GM12878 (cell line): ENCODE measurements at regions not wholly inside any gene's neighbourhood (a gene's known extent, or its start where the extent isn't known, plus 50 kb on each side); places are given as distances from the start of the nearest gene placed in this dataset.

Experiments used
- ATAC-seq: fragments of 200-7000 bp; cut with Tn5 transposase; 3 replicates; pipeline ENCODE4 v1.9.1; 2020; ENCODE audit warnings: mild to moderate bottlenecking, moderate library complexity
- BruUV-seq: library from RNA; stranded (reverse); fragments of 400-500 nt; replicated peaks from 2 replicates; lab custom pipeline; 2021; lab: Mats Ljungman, UMichigan
- CTCF ChIA-PET: fragments of 300-600 bp; sonication (Branson Sonifier 250); formaldehyde crosslinking; extraction: SDS; loops from one replicate; lab custom pipeline; 2021; ENCODE audit warnings: inconsistent platforms; lab: Yijun Ruan, JAX
- POLR2A ChIA-PET: fragments of 350-600 bp; formaldehyde crosslinking; extraction: SDS; loops from one replicate; lab custom pipeline; 2021; ENCODE audit warnings: inconsistent platforms; lab: Charles Lee
- RAD21 ChIA-PET: fragments of 300-600 bp; sonication (Branson Sonifier 250); formaldehyde crosslinking; loops from one replicate; lab custom pipeline; 2023; ENCODE audit warnings: antibody characterized with exemption; ENCODE audit not compliant: unreplicated experiment; lab: Charles Lee
- SMC1A ChIA-PET: fragments of 300-600 bp; sonication (Branson Sonifier 250); formaldehyde crosslinking; loops from one replicate; lab custom pipeline; 2023; ENCODE audit not compliant: unreplicated experiment, uncharacterized antibody; lab: Charles Lee
- DNase-seq: peaks from one replicate; pipeline ENCODE4 v3.0.0-alpha.2; 2011; ENCODE audit warnings: low read depth, low spot score
- FAIRE-seq: peaks from 3 replicates; lab custom pipeline; 2011; peaks lifted over from hg19 to GRCh38; lab: Jason Lieb, UNC
- H2AFZ ChIP-seq: 2 replicates; pipeline ENCODE4 v1.6.0; 2011; ENCODE audit warnings: low read depth, low read length, control low read depth; ENCODE audit not compliant: control insufficient read depth
- H3K27ac ChIP-seq: 2 replicates; pipeline ENCODE4 v1.5.1; 2011; ENCODE audit warnings: control low read depth; ENCODE audit not compliant: control insufficient read depth, insufficient read depth
- H3K27me3 ChIP-seq, 2 experiments: replicated peaks in 1 of 2; 2 replicates each; pipeline versions ENCODE4 v1.6.0 to v1.6.1; 2011; ENCODE audit warnings: low read length in 1 of 2; ENCODE audit not compliant: control insufficient read depth in 2 of 2, insufficient read depth in 2 of 2
- H3K36me3 ChIP-seq, 2 experiments: 2 replicates each; pipeline ENCODE4 v1.5.1; 2011; ENCODE audit warnings: low read length in 1 of 2; ENCODE audit not compliant: control insufficient read depth in 2 of 2, insufficient read depth in 2 of 2
- H3K4me1 ChIP-seq: 2 replicates; pipeline ENCODE4 v1.6.1; 2011; ENCODE audit warnings: mild to moderate bottlenecking, low read length, moderate library complexity, mixed read lengths; ENCODE audit not compliant: control insufficient read depth, insufficient read depth
- H3K4me2 ChIP-seq: 2 replicates; pipeline ENCODE4 v1.6.0; 2011; ENCODE audit warnings: control low read depth; ENCODE audit not compliant: control insufficient read depth, insufficient read depth
- H3K4me3 ChIP-seq: fragments of 200-600 bp; sonication (generic); 2 replicates; pipeline ENCODE4 v1.5.1; 2016
- H3K79me2 ChIP-seq: 2 replicates; pipeline ENCODE4 v1.6.0; 2011; ENCODE audit warnings: low read length; ENCODE audit not compliant: control insufficient read depth, insufficient read depth
- H3K9ac ChIP-seq: 2 replicates; pipeline ENCODE4 v1.8.0; 2011; ENCODE audit warnings: low read length, control low read depth, mixed read lengths; ENCODE audit not compliant: control insufficient read depth, insufficient read depth
- H3K9me3 ChIP-seq: replicated peaks from 3 replicates; pipeline ENCODE4 v1.5.1; 2011; ENCODE audit warnings: mild to moderate bottlenecking, low read length; ENCODE audit not compliant: control insufficient read depth, insufficient read depth
- H4K20me1 ChIP-seq: 2 replicates; pipeline ENCODE4 v1.6.0; 2011; ENCODE audit not compliant: control insufficient read depth, insufficient read depth
- PAX5 ChIP-seq: IDR thresholded peaks from 2 replicates; pipeline ENCODE4 v1.6.1; 2011; ENCODE audit warnings: low read depth, low read length, borderline replicate concordance
- PAX8 ChIP-seq: fragments of 450-650 bp; IDR thresholded peaks from 2 replicates; pipeline ENCODE4 v1.6.1; 2017; ENCODE audit warnings: mild to moderate bottlenecking, moderate library complexity
- TCF12 ChIP-seq: IDR thresholded peaks from 2 replicates; pipeline ENCODE4 v1.6.1; 2011; ENCODE audit warnings: low read depth, mild to moderate bottlenecking, low read length
- in situ Hi-C: fragments of 300-500 bp; cut with MboI; formaldehyde crosslinking; loops from 9 replicates; pipeline ENCODE4 v1.14.3; 2018; ENCODE audit warnings: mixed read lengths
- intact Hi-C: fragments of 100-400 bp; cut with micrococcal nuclease; formaldehyde crosslinking; loops from one replicate; pipeline ENCODE4 v1.14.2; 2022; ENCODE audit not compliant: unreplicated experiment
- TF ChIP-seq, protein P1 (sequence below): IDR thresholded peaks from 2 replicates; pipeline ENCODE4 v1.6.1; 2011; ENCODE audit warnings: borderline replicate concordance, low read depth, mild to moderate bottlenecking, moderate library complexity, low read length; ENCODE audit not compliant: insufficient read depth, poor library complexity, severe bottlenecking
- TF ChIP-seq, protein P2 (sequence below): fragments of 450-650 bp; IDR thresholded peaks from 2 replicates; pipeline ENCODE4 v1.6.1; 2018; ENCODE audit warnings: borderline replicate concordance, mild to moderate bottlenecking; ENCODE audit not compliant: partially characterized antibody
- TF ChIP-seq, protein P3 (sequence below): fragments of 450-650 bp; IDR thresholded peaks from 2 replicates; pipeline ENCODE4 v1.6.1; 2017; ENCODE audit warnings: borderline replicate concordance

DNA sequence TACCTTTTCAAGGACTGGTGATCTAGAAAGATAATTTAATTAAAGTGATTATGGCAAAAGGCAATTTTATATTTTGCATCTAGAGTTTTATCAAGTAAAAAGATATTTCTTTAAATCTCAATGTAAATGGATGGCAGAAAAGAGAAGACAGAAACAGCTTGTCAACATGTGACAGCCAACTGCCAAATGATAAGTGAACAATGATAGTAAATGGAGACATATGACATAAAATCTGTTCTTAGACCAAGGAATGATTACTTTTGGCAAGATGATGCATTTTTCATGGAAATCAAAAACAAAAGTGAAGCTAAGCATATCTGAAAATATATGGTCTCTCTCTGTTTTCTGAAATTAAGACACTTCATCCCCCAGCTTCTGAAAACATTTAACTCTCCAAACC, 1730.7 kb upstream of the FLRT2 start:
- H3K9ac ChIP-seq: no peak overlapping the region
- H3K27me3 ChIP-seq: no peaks in the 10 kb centered on the region
- no peak overlapping the region for H3K4me2 ChIP-seq
- DNase-seq: no peak
- H2AFZ ChIP-seq: no peak overlapping the region
- SMC1A ChIA-PET: interaction anchor here (1.0 to 1.5 kb wide), 4 partner anchors 11 to 58 kb away, joined by 3 to 4 read pairs (median 3); no protein-coding TSS in a partner anchor
- TF ChIP-seq TCF12 (no peak), PAX8 (no peak), PAX5 (no peak)
- TF ChIP-seq, protein P1, sequence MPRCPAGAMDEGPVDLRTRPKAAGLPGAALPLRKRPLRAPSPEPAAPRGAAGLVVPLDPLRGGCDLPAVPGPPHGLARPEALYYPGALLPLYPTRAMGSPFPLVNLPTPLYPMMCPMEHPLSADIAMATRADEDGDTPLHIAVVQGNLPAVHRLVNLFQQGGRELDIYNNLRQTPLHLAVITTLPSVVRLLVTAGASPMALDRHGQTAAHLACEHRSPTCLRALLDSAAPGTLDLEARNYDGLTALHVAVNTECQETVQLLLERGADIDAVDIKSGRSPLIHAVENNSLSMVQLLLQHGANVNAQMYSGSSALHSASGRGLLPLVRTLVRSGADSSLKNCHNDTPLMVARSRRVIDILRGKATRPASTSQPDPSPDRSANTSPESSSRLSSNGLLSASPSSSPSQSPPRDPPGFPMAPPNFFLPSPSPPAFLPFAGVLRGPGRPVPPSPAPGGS: no peak
- TF ChIP-seq, protein P2, sequence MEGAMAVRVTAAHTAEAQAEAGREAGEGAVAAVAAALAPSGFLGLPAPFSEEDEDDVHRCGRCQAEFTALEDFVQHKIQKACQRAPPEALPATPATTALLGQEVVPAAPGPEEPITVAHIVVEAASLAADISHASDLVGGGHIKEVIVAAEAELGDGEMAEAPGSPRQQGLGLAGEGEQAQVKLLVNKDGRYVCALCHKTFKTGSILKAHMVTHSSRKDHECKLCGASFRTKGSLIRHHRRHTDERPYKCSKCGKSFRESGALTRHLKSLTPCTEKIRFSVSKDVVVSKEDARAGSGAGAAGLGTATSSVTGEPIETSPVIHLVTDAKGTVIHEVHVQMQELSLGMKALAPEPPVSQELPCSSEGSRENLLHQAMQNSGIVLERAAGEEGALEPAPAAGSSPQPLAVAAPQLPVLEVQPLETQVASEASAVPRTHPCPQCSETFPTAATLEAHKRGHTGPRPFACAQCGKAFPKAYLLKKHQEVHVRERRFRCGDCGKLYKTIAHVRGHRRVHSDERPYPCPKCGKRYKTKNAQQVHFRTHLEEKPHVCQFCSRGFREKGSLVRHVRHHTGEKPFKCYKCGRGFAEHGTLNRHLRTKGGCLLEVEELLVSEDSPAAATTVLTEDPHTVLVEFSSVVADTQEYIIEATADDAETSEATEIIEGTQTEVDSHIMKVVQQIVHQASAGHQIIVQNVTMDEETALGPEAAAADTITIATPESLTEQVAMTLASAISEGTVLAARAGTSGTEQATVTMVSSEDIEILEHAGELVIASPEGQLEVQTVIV: no peak
- TF ChIP-seq, protein P3, sequence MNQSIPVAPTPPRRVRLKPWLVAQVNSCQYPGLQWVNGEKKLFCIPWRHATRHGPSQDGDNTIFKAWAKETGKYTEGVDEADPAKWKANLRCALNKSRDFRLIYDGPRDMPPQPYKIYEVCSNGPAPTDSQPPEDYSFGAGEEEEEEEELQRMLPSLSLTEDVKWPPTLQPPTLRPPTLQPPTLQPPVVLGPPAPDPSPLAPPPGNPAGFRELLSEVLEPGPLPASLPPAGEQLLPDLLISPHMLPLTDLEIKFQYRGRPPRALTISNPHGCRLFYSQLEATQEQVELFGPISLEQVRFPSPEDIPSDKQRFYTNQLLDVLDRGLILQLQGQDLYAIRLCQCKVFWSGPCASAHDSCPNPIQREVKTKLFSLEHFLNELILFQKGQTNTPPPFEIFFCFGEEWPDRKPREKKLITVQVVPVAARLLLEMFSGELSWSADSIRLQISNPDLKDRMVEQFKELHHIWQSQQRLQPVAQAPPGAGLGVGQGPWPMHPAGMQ: no peak
- no peaks in the 10 kb centered on the region for H3K36me3 ChIP-seq
- intact Hi-C loops (no loop called here), in situ Hi-C loops (no loop called here)
- H3K27ac ChIP-seq: no peak overlapping the region
- RAD21 ChIA-PET: no interaction called here
- POLR2A ChIA-PET: no interaction called here
- BruUV-seq: no TSS peak
- no peak overlapping the region for H3K4me3 ChIP-seq
- ATAC-seq: no peak
- H3K79me2 ChIP-seq: no peaks in the 10 kb centered on the region
- no peaks in the 10 kb centered on the region for H3K9me3 ChIP-seq
- CTCF ChIA-PET: no interaction called here
- no peaks in the 10 kb centered on the region for H3K4me1 ChIP-seq
- H4K20me1 ChIP-seq: no peaks in the 10 kb centered on the region
- FAIRE-seq: no peak
